Skin of body (tissue), 1 donor: ENCODE measurements at regions not wholly inside any gene's neighbourhood (a gene's known extent, or its start where the extent isn't known, plus 50 kb on each side); places are given as distances from the start of the nearest gene placed in this dataset.

Source experiments
- DNase-seq: peaks from one replicate; lab custom pipeline; 2025; lab: John Stamatoyannopoulos, UW

- DNase-seq: no peak
These were observed 62.3 kb upstream of the CALM2 start for GRCh38 chr2:47238638-47239037.

- no peak for DNase-seq
These were observed 61.3 kb upstream of the CALM2 start for GRCh38 chr2:47237375-47238334.

- no peak for DNase-seq
These were observed 60.3 kb upstream of the CALM2 start for GRCh38 chr2:47236503-47237215.

- no peak for DNase-seq
These were observed 58.8 kb upstream of the CALM2 start for GRCh38 chr2:47235132-47235531.

- DNase-seq: no peak
These were observed 58.1 kb upstream of the CALM2 start for GRCh38 chr2:47234456-47234855.

GRCh38 chr2:47232738-47233415 lies 56.6 kb upstream of the CALM2 start:
- no peak for DNase-seq

- no peak for DNase-seq
These were observed 54.1 kb upstream of the CALM2 start for GRCh38 chr2:47230418-47230817.

GRCh38 chr2:47227532-47228279 lies 51.4 kb upstream of the CALM2 start:
- DNase-seq: no peak

- DNase-seq: no peak
These were observed 50.6 kb upstream of the CALM2 start for GRCh38 chr2:47226923-47227220.

- DNase-seq: no peak
These were observed 50.0 kb upstream of the CALM2 start for GRCh38 chr2:47226132-47226922.
